ENCODE measurements at regions not wholly inside any gene's neighbourhood (a gene's known extent, or its start where the extent isn't known, plus 50 kb on each side); places are given as distances from the start of the nearest gene placed in this dataset.

DNA sequence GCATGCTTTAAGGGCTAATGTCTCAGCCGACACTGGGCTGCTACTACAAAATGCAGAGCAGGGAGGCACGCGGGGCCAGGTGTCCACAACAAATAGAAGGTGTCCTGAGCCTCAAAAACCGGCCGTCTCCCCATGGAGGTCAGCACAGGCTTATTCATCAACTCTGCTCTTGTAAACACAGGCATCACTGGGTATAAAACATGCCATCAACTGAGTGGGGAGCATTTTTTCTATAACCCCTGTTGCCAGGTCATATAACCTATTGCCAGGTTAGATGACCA, 271.6 kb downstream of the AUH start:
- H3K4me3 Mint-ChIP-seq, result no peak overlapping the region
- no peaks in the 10 kb centered on the region for H3K27me3 Mint-ChIP-seq (ENCODE audit: insufficient read depth)
- H3K36me3 Mint-ChIP-seq (ENCODE audit: low read depth), result peaks cover 41% of the 10 kb centered on the region
- intact Hi-C loops (cut with micrococcal nuclease), result no loop called here
- no peak for DNase-seq (ENCODE audit: low spot score)
- H3K27ac Mint-ChIP-seq, result peak overlapping the region; percentile 71
- peaks cover 56% of the 10 kb centered on the region for H3K4me1 Mint-ChIP-seq (ENCODE audit: low read depth)
- H3K9me3 Mint-ChIP-seq, result peaks cover 19% of the 10 kb centered on the region

DNA sequence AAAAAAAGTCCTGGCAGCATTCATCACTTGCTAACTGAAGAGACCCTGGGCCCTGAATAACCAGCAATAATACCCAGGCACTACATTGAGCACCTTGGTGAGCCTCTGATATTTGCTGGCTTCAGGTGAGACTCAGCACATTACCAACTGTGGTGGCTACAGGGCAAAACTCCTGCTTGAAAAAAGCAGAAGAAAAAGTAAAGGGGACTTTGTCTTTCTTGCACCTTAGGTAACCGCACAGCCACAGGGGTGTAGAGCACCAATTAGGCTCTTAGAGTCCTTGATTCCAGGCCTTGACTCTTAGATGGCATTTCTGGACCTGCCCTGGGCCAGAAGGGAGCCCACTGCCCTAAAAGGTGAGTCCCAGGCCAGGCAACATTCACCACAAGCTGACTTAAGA, 269.5 kb downstream of the AUH start:
- Mint-ChIP-seq H3K4me3 (no peak overlapping the region), H3K9me3 (peaks cover 29% of the 10 kb centered on the region), H3K36me3 (ENCODE audit: low read depth) (peaks cover 51% of the 10 kb centered on the region), H3K4me1 (ENCODE audit: low read depth) (peaks cover 47% of the 10 kb centered on the region), H3K27ac (no peak overlapping the region), H3K27me3 (ENCODE audit: insufficient read depth) (no peaks in the 10 kb centered on the region)
- DNase-seq (ENCODE audit: low spot score), result no peak
- intact Hi-C loops (cut with micrococcal nuclease), result no loop called here

DNA sequence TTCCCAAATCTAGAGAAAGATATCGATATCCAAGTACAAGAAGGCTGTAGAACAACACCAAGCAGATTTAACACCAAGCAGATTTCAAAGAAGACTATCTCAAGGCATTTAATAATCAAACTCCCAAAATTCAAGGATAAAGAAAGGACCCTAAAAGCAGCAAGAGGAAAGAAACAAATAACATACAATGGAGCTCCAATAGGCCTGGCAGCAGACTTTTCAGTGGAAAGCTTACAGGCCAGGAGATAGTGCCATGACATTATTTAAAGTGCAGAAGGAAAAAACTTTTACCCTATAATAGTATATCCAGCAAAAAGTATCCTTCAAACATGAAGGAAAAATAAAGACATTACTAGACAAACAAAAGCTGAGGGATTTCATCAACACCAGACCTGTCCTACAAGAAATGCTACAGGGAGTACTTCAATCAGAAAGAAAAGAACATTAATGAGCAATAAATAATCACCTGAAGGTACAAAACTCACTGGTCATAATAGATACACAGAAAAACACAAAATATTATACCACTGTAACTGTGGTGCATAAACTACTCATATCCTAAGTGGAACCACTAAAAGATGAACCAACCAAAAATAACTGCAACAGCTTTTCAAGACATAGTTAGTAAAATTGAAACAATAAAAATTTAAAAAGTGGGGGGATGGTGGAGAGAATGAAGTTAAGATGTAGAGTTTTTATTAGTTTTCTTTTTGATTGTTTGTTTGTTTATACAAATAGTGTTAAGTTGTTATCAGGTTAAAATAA, 267.2 kb downstream of the AUH start:
- Mint-ChIP-seq H3K9me3 (peaks cover 29% of the 10 kb centered on the region), H3K27ac (peak overlapping the region; percentile 46), H3K27me3 (ENCODE audit: insufficient read depth) (peaks cover 2% of the 10 kb centered on the region), H3K36me3 (ENCODE audit: low read depth) (peaks cover 36% of the 10 kb centered on the region), H3K4me3 (no peak overlapping the region), H3K4me1 (ENCODE audit: low read depth) (peaks cover 54% of the 10 kb centered on the region)
- DNase-seq (ENCODE audit: low spot score), result no peak
- intact Hi-C loops (cut with micrococcal nuclease), result loop anchor here (1.0 kb wide), 2 partner anchors 23 to 37 kb away; no protein-coding TSS in a partner anchor

DNA sequence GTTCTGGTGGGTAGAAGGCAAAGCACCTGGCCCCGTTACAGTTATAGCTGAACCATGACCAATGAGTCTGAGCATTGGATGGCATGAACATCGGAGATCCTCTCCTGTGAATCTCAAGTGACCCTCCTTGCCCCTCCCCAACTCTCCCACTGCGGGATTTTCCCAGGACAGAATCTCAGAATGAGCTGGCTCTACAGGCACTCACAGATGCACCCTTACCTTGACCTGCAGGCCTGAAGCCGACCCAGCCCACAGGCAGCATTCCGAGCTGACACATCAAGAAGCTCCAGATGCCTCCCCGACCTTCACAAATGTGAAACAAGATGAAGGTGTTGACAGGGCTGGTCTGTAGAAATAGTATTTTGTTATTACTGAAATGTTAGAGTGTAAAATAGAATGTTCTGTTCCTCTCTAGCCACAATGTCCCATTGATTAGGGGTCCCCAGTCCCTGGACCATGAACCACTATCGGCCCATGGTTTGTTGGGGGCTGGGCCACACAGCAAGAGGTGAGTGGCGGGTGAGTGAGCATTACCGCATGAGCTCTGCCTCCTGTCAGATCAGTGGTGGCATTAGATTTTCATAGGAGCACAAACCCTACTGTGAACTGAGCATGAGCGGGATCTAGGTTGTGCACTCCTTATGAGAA, 263.4 kb downstream of the AUH start:
- H3K9me3 Mint-ChIP-seq, result peaks cover 24% of the 10 kb centered on the region
- peaks cover 8% of the 10 kb centered on the region for H3K27me3 Mint-ChIP-seq (ENCODE audit: insufficient read depth)
- H3K4me1 Mint-ChIP-seq (ENCODE audit: low read depth), result peaks cover 80% of the 10 kb centered on the region
- H3K36me3 Mint-ChIP-seq (ENCODE audit: low read depth), result peaks cover 39% of the 10 kb centered on the region
- no peak overlapping the region for H3K27ac Mint-ChIP-seq
- no peak for DNase-seq (ENCODE audit: low spot score)
- no peak overlapping the region for H3K4me3 Mint-ChIP-seq
- intact Hi-C loops (cut with micrococcal nuclease), result no loop called here

DNA sequence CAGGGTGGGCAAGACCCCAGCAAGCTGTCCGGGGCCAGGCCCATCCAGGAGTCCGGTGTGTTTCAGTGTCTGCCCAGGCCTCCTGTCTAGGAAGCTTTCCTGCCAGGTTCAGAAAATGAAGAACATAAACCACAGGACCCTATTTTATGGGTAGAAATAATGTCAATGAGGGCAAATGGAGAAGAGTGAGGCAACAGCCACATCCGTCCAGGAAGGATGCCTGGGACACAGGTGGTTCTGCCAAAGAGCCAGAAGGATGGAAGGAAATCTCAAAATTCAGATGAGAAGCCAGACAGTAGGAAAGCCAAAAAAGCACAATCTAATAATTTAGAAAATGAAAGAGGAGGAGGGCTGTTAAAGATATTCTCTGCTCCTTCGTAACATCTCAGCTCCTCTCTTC, 262.3 kb downstream of the AUH start:
- peak overlapping the region; percentile 72 for H3K4me3 Mint-ChIP-seq

DNA sequence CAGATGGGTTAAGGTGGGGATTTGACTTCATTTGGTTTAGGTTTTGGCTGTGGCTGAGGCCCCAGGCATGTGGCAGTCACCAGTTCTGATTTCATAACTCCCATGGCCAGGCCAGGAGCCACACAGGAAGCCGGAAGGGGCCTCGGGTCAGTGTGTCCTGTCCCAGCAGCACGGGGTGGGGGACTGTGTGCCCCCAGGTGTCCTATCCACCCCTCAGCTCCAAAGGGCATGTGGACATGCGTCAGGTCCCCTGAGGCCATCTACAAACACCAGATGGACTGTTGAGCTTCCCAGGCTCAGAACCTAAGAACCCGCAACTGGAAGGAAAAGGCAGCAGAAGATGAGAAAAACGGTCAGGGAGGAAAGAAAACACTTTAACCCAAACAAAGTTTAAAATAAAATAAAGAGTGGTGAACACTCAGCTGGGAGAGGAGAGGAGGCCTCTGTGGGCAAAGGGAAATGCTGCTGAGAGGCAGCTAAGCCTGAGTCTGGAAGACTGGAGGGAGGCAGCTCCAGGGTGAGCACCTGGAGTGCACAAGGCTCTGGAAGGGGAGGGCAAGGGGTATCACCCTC, 260.8 kb downstream of the AUH start:
- Mint-ChIP-seq H3K4me1 (ENCODE audit: low read depth) (peaks cover 76% of the 10 kb centered on the region), H3K27me3 (ENCODE audit: insufficient read depth) (peaks cover 8% of the 10 kb centered on the region), H3K27ac (peak overlapping the region; percentile 94), H3K4me3 (peak overlapping the region; percentile 65), H3K36me3 (ENCODE audit: low read depth) (peaks cover 29% of the 10 kb centered on the region), H3K9me3 (peaks cover 9% of the 10 kb centered on the region)
- intact Hi-C loops (cut with micrococcal nuclease), result loop anchor here (1.0 to 2.0 kb wide), 7 partner anchors 30 to 260 kb away; partner anchors contain the start of gene AUH
- no peak for DNase-seq (ENCODE audit: low spot score)

More for the DNA sequence above, 262.3 kb downstream of the AUH start:
- H3K27ac Mint-ChIP-seq, result peak overlapping the region; percentile 94
- no peak for DNase-seq (ENCODE audit: low spot score)
- peaks cover 8% of the 10 kb centered on the region for H3K27me3 Mint-ChIP-seq (ENCODE audit: insufficient read depth)
- H3K9me3 Mint-ChIP-seq, result peaks cover 16% of the 10 kb centered on the region
- peaks cover 32% of the 10 kb centered on the region for H3K36me3 Mint-ChIP-seq (ENCODE audit: low read depth)
- intact Hi-C loops (cut with micrococcal nuclease), result no loop called here
- peaks cover 83% of the 10 kb centered on the region for H3K4me1 Mint-ChIP-seq (ENCODE audit: low read depth)

DNA sequence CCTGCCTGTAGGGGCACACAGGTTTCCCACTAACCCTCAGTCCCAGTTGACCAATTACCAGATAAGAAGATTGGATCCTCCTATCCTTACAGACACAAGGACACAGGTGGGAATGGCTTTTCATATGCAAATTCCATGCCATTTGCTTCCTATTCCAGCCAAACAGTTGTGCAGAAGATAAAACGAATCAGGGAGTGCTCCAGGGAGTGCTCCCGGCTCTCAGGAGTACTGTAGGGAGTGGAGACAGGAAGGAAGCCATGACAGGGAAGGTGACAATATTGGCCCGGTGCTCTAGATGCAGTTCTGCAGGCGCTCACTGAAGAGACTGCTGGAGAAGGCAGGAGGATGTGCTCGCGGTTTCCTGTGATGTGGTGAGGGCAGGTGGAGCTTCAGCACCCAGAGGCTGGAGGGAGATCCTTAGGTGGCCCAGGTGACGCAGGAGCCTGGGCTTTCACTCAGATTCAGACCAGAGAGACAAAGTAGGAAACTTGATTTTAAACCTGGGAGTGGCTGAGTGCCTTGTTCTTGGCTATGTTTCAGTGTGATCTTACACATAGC, 260.0 kb downstream of the AUH start:
- Mint-ChIP-seq H3K27me3 (ENCODE audit: insufficient read depth) (peaks cover 8% of the 10 kb centered on the region), H3K4me3 (peak overlapping the region; percentile 53), H3K36me3 (ENCODE audit: low read depth) (peaks cover 31% of the 10 kb centered on the region), H3K4me1 (ENCODE audit: low read depth) (peaks cover 72% of the 10 kb centered on the region), H3K9me3 (peaks cover 5% of the 10 kb centered on the region), H3K27ac (peak overlapping the region; percentile 85)
- DNase-seq (ENCODE audit: low spot score), result peak; percentile 85
- intact Hi-C loops (cut with micrococcal nuclease), result loop anchor here (1.0 to 2.0 kb wide), 3 partner anchors 30 to 259 kb away; partner anchors contain the start of gene AUH

DNA sequence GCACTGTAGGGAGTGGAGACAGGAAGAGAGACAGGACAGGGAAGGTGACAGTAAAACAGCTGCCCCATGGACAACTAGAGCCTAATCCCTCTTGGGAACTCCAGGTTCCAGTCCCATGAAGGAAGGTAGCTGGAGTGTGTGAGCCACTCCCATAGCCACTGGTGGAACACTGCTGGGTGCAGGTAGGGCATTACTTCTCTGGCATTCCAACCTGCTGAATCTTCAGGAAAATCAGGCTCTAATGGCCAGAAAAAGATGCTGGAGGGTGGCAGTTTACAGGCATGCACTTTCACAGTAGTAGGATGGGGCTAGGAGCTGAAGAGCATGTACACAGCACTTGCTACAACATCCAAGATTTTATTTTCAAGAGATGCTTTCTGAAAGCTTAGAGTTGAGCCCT, 259.4 kb downstream of the AUH start:
- peaks cover 28% of the 10 kb centered on the region for H3K36me3 Mint-ChIP-seq (ENCODE audit: low read depth)
- peaks cover 8% of the 10 kb centered on the region for H3K27me3 Mint-ChIP-seq (ENCODE audit: insufficient read depth)
- H3K4me1 Mint-ChIP-seq (ENCODE audit: low read depth), result peaks cover 67% of the 10 kb centered on the region
- no peak for DNase-seq (ENCODE audit: low spot score)
- H3K4me3 Mint-ChIP-seq, result peak overlapping the region; percentile 53
- H3K9me3 Mint-ChIP-seq, result no peaks in the 10 kb centered on the region
- peak overlapping the region; percentile 85 for H3K27ac Mint-ChIP-seq
- intact Hi-C loops (cut with micrococcal nuclease), result loop anchor here (1.0 kb wide), 1 partner anchor 106 kb away; no protein-coding TSS in a partner anchor

DNA sequence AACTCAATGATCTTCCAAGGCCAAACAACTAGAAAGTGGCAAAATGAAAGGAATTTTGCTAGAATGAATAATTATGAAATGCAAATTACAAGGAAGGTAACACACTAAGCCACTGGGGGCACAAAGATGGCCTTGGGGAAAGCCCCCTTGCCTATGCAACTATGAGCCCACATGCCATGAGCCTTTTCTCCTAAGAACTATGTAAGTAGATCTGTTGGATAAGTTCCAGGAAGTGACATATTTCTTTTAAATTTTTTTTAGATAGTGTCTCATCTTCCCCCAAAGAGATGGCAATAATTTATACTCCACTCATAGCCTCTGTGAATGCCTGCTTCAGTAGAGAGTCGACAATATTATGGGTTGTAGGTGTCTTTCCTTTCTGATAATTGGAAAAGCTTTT, 257.8 kb downstream of the AUH start:
- Mint-ChIP-seq H3K4me1 (ENCODE audit: low read depth) (peaks cover 53% of the 10 kb centered on the region), H3K27ac (no peak overlapping the region), H3K36me3 (ENCODE audit: low read depth) (peaks cover 37% of the 10 kb centered on the region), H3K27me3 (ENCODE audit: insufficient read depth) (peaks cover 11% of the 10 kb centered on the region), H3K9me3 (peaks cover 4% of the 10 kb centered on the region), H3K4me3 (no peak overlapping the region)
- intact Hi-C loops (cut with micrococcal nuclease), result no loop called here
- DNase-seq (ENCODE audit: low spot score), result no peak

DNA sequence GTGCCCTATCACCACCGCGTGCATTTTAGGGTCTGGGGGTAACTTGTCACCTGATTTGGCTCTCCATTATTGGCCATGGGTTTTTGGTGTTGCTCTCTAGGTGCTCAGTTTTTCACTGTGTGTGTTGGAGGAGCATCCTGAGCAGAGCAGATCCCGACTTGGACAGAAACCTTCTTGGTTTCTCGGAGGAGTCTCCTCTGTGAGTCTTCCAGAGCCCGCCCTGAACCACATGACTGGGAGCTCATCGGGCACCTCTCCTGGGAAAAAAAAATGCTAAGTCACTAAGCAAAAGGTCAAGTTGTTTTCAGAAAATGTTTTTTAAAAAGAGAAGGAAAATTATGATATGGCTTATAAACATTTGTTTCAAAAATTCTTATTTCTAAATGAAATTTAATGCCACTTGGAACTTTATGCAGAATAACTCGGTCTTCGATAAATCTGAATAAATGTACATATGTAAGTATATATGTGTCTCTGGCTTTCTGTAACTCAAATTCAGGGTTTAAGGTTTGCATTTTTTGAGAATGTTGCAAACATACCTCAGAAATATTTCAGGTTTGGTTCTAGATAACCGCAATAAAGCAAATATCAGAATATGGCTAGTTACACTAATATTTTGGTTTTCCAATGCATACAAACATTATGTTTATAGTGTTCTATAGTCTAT, 255.2 kb downstream of the AUH start:
- Mint-ChIP-seq H3K4me3 (no peak overlapping the region), H3K27ac (no peak overlapping the region), H3K36me3 (ENCODE audit: low read depth) (peaks cover 48% of the 10 kb centered on the region), H3K9me3 (peaks cover 23% of the 10 kb centered on the region), H3K27me3 (ENCODE audit: insufficient read depth) (peaks cover 8% of the 10 kb centered on the region), H3K4me1 (ENCODE audit: low read depth) (peaks cover 33% of the 10 kb centered on the region)
- intact Hi-C loops (cut with micrococcal nuclease), result no loop called here
- DNase-seq (ENCODE audit: low spot score), result no peak

DNA sequence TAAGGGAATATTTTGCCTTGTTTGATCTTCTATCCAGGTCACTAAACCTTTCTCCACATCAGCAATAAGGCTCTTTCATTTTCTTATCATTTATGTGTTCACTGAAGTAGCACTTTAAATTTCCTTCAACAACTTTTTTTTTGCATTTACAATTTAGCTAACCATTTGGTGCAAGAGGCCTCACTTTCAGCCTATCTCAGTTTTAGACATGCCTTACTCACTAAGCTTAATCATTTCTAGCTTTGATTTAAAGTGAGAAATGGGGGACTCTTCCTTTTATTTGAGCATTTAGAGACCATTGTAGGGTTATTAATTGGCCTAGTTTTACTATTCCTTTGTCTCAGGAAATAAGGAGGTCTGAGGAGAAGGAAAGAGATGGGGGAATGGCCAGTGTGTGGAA, 250.5 kb downstream of the AUH start:
- intact Hi-C loops (cut with micrococcal nuclease), result no loop called here
- Mint-ChIP-seq H3K27ac (no peak overlapping the region), H3K4me3 (no peak overlapping the region), H3K27me3 (ENCODE audit: insufficient read depth) (peaks cover 11% of the 10 kb centered on the region), H3K36me3 (ENCODE audit: low read depth) (peaks cover 51% of the 10 kb centered on the region), H3K9me3 (peaks cover 33% of the 10 kb centered on the region), H3K4me1 (ENCODE audit: low read depth) (peaks cover 37% of the 10 kb centered on the region)
- DNase-seq (ENCODE audit: low spot score), result no peak

DNA sequence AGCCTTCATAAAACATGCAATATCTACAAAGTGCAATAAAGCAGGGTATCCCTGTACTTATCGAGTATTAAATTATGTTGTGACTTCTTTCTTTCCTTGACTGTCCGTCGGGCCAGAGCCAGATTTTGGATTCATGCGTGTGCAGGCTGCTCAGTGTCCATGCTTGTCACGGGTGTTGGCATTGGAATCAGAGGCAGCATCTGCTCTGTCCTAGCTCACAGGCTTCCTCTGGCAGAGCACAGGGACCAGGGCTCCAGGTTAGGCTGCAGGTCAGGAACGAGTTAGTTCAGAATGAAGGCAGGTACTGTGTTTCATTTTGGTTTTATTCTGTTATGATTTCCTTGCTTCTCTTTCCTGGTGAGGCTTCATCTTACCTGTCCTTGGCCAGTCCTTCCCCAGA, 249.8 kb downstream of the AUH start:
- Mint-ChIP-seq H3K4me1 (ENCODE audit: low read depth) (peaks cover 43% of the 10 kb centered on the region), H3K27me3 (ENCODE audit: insufficient read depth) (peaks cover 11% of the 10 kb centered on the region), H3K9me3 (peaks cover 33% of the 10 kb centered on the region), H3K36me3 (ENCODE audit: low read depth) (peaks cover 48% of the 10 kb centered on the region), H3K27ac (no peak overlapping the region), H3K4me3 (no peak overlapping the region)
- no peak for DNase-seq (ENCODE audit: low spot score)
- intact Hi-C loops (cut with micrococcal nuclease), result no loop called here

Data from activated T-helper 1 cell treated with anti-CD3 and anti-CD28 coated beads, Interleukin-12 subunit alpha, Interleukin-12 subunit beta, Interleukin-2, Interleukin-4 antibody, amounts not matched to agents 30 ng/mL and 10 ng/mL and 1 ng/mL, durations not matched to agents 14 hours and 24 hours and 36 hours (primary cell).